ENCODE measurements at regions not wholly inside any gene's neighbourhood (a gene's known extent, or its start where the extent isn't known, plus 50 kb on each side); places are given as distances from the start of the nearest gene placed in this dataset.
"Not testable (repeated sequence)": the region's sequence is repeated elsewhere in the genome, so short reads cannot be mapped to it uniquely, and the experiment has no call there.

- DNase-seq (ENCODE audit: low read depth in 2 of 2), result no peak
These were observed 77.8 kb upstream of the TAB2 start for GRCh38 chr6:149239573-149240209.

- no peak for DNase-seq (ENCODE audit: low read depth in 2 of 2)
These were observed 74.6 kb upstream of the TAB2 start for GRCh38 chr6:149242883-149243282.

- DNase-seq (ENCODE audit: low read depth in 2 of 2), result no peak
These were observed 73.4 kb upstream of the TAB2 start for GRCh38 chr6:149244105-149244504.

- no peak for DNase-seq (ENCODE audit: low read depth in 2 of 2)
These were observed 70.7 kb upstream of the TAB2 start for GRCh38 chr6:149246691-149247384.

- no peak for DNase-seq (ENCODE audit: low read depth in 2 of 2)
These were observed 70.1 kb upstream of the TAB2 start for GRCh38 chr6:149247385-149247763.

GRCh38 chr6:149248263-149248662, 69.2 kb upstream of the TAB2 start:
- not testable (repeated sequence) for DNase-seq (ENCODE audit: low read depth in 2 of 2)

- DNase-seq (ENCODE audit: low read depth in 2 of 2), result no peak
These were observed 68.7 kb upstream of the TAB2 start for GRCh38 chr6:149248693-149249369.

- DNase-seq (ENCODE audit: low read depth in 2 of 2), result no peak
These were observed 67.8 kb upstream of the TAB2 start for GRCh38 chr6:149249370-149250357.

GRCh38 chr6:149250951-149251350, 66.6 kb upstream of the TAB2 start:
- no peak for DNase-seq (ENCODE audit: low read depth in 2 of 2)

GRCh38 chr6:149252622-149253021, 64.9 kb upstream of the TAB2 start:
- no peak for DNase-seq (ENCODE audit: low read depth in 2 of 2)

- no peak for DNase-seq (ENCODE audit: low read depth in 2 of 2)
These were observed 63.3 kb upstream of the TAB2 start for GRCh38 chr6:149254253-149254652.

- DNase-seq (ENCODE audit: low read depth in 2 of 2), result no peak
These were observed 57.8 kb upstream of the TAB2 start for GRCh38 chr6:149259753-149260152.

- no peak for DNase-seq (ENCODE audit: low read depth in 2 of 2)
These were observed 57.2 kb upstream of the TAB2 start for GRCh38 chr6:149260214-149260874.

- DNase-seq (ENCODE audit: low read depth in 2 of 2), result no peak
These were observed 56.0 kb upstream of the TAB2 start for GRCh38 chr6:149261364-149262040.

- DNase-seq (ENCODE audit: low read depth in 2 of 2), result no peak
These were observed 54.2 kb upstream of the TAB2 start for GRCh38 chr6:149263321-149263720.

- DNase-seq (ENCODE audit: low read depth in 2 of 2), result no peak
These were observed 52.9 kb upstream of the TAB2 start for GRCh38 chr6:149264629-149265028.

GRCh38 chr6:149265945-149266344, 51.6 kb upstream of the TAB2 start:
- no peak for DNase-seq (ENCODE audit: low read depth in 2 of 2)

GRCh38 chr6:149266659-149267058, 50.9 kb upstream of the TAB2 start:
- no peak for DNase-seq (ENCODE audit: low read depth in 2 of 2)

GRCh38 chr6:149267072-149267471, 50.4 kb upstream of the TAB2 start:
- no peak for DNase-seq (ENCODE audit: low read depth in 2 of 2)

GRCh38 chr6:149267513-149268043, 49.9 kb upstream of the TAB2 start:
- no peak for DNase-seq (ENCODE audit: low read depth in 2 of 2)

Measured in stimulated activated CD8-positive, alpha-beta memory T cell treated with anti-CD3 and anti-CD28 coated beads, Interleukin-15, amount 100 ng/mL, for 4 hours (primary cell).